IMR-90 (cell line): ENCODE measurements at regions not wholly inside any gene's neighbourhood (a gene's known extent, or its start where the extent isn't known, plus 50 kb on each side); places are given as distances from the start of the nearest gene placed in this dataset.
"Not testable (repeated sequence)": the region's sequence is repeated elsewhere in the genome, so short reads cannot be mapped to it uniquely, and the experiment has no call there.

Experiments
- ATAC-seq: fragments of 200-7000 bp; cut with Tn5 transposase; 2 replicates; pipeline ENCODE4 v1.9.1; 2020; ENCODE audit warnings: low read depth, mild to moderate bottlenecking, moderate library complexity
- BruUV-seq: library from RNA; stranded (reverse); fragments of 400-500 nt; replicated peaks from 2 replicates; lab custom pipeline; 2021; lab: Mats Ljungman, UMichigan
- CTCF ChIA-PET: fragments of 300-600 bp; formaldehyde crosslinking; extraction: SDS; loops from one replicate; lab custom pipeline; 2021; ENCODE audit warnings: antibody characterized with exemption; lab: Yijun Ruan, JAX
- POLR2A ChIA-PET: fragments of 300-600 bp; sonication (Branson Sonifier 250); formaldehyde crosslinking; loops from one replicate; lab custom pipeline; 2022; ENCODE audit warnings: antibody characterized with exemption; ENCODE audit not compliant: unreplicated experiment; lab: Charles Lee
- DNase-seq: peaks from one replicate; pipeline ENCODE4 v3.0.0; 2013
- H2AFZ ChIP-seq: replicated peaks from 2 replicates; pipeline ENCODE3; 2013; ENCODE audit warnings: low read length, mild to moderate bottlenecking; ENCODE audit not compliant: poor library complexity
- H2AK5ac ChIP-seq: 2 replicates; pipeline ENCODE4 v1.6.1; 2013; ENCODE audit warnings: low read depth, low read length, inconsistent platforms
- H2AK9ac ChIP-seq: replicated peaks from 2 replicates; pipeline ENCODE3; 2013; ENCODE audit warnings: mild to moderate bottlenecking, low read depth, low read length, moderate library complexity; ENCODE audit not compliant: poor library complexity
- H2BK120ac ChIP-seq: 2 replicates; pipeline ENCODE4 v1.6.1; 2013; ENCODE audit warnings: low read depth, low read length, inconsistent platforms
- H2BK15ac ChIP-seq: 3 replicates; pipeline ENCODE4 v1.6.1; 2013; ENCODE audit warnings: low read depth, low read length, inconsistent platforms
- H2BK20ac ChIP-seq: 2 replicates; pipeline ENCODE4 v1.6.1; 2013; ENCODE audit warnings: low read depth, mild to moderate bottlenecking, inconsistent platforms, low read length, moderate library complexity
- H2BK5ac ChIP-seq: 2 replicates; pipeline ENCODE4 v1.6.1; 2013; ENCODE audit warnings: mild to moderate bottlenecking, low read depth, low read length, inconsistent platforms; ENCODE audit not compliant: poor library complexity, severe bottlenecking
- H3K14ac ChIP-seq: replicated peaks from 2 replicates; pipeline ENCODE4 v1.6.1; 2013; ENCODE audit warnings: low read depth, low read length, inconsistent platforms
- H3K18ac ChIP-seq: 2 replicates; pipeline ENCODE4 v1.6.1; 2013; ENCODE audit warnings: low read depth, low read length, control low read depth
- H3K23ac ChIP-seq: 2 replicates; pipeline ENCODE4 v1.6.1; 2013; ENCODE audit warnings: low read depth, low read length, inconsistent platforms
- H3K27ac ChIP-seq: 2 replicates; pipeline ENCODE4 v1.5.1; 2013; ENCODE audit warnings: mild to moderate bottlenecking, control low read depth, low read length; ENCODE audit not compliant: insufficient read depth
- H3K27me3 ChIP-seq: 2 replicates; pipeline ENCODE4 v1.6.1; 2013; ENCODE audit warnings: low read length; ENCODE audit not compliant: control insufficient read depth, insufficient read depth
- H3K36me3 ChIP-seq: 2 replicates; pipeline ENCODE4 v1.6.1; 2013; ENCODE audit warnings: low read length, mixed read lengths; ENCODE audit not compliant: control insufficient read depth, insufficient read depth
- H3K4ac ChIP-seq: 2 replicates; pipeline ENCODE4 v1.6.1; 2013; ENCODE audit warnings: low read depth, low read length, inconsistent platforms
- H3K4me1 ChIP-seq: 2 replicates; pipeline ENCODE4 v1.6.1; 2013; ENCODE audit warnings: low read length, mixed read lengths; ENCODE audit not compliant: control insufficient read depth, insufficient read depth
- H3K4me2 ChIP-seq: 2 replicates; pipeline ENCODE4 v1.6.1; 2013; ENCODE audit warnings: low read depth, mild to moderate bottlenecking, control low read depth, low read length, moderate library complexity
- H3K4me3 ChIP-seq: 2 replicates; pipeline ENCODE4 v1.5.1; 2013; ENCODE audit warnings: low read depth, mild to moderate bottlenecking, control low read depth, low read length, moderate library complexity; ENCODE audit not compliant: insufficient read depth
- H3K56ac ChIP-seq: 2 replicates; pipeline ENCODE4 v1.6.1; 2013; ENCODE audit warnings: low read length, inconsistent platforms; ENCODE audit not compliant: insufficient read depth; ENCODE audit errors: extremely low read depth
- H3K79me1 ChIP-seq, 2 experiments: 2 replicates each; pipeline ENCODE4 v1.6.1; 2013; ENCODE audit warnings: low read length in 2 of 2, inconsistent platforms in 1 of 2, low read depth in 1 of 2
- H3K9ac ChIP-seq: 2 replicates; pipeline ENCODE4 v1.6.1; 2013; ENCODE audit warnings: low read depth, low read length, control low read depth
- H3K9me1 ChIP-seq: 2 replicates; pipeline ENCODE4 v1.6.1; 2013; ENCODE audit warnings: low read length, inconsistent platforms; ENCODE audit not compliant: insufficient read depth
- H3K9me3 ChIP-seq: 2 replicates; pipeline ENCODE4 v1.6.1; 2013; ENCODE audit warnings: low read length; ENCODE audit not compliant: control insufficient read depth, insufficient read depth
- H4K20me1 ChIP-seq: 2 replicates; pipeline ENCODE4 v1.6.1; 2013; ENCODE audit warnings: low read length, inconsistent platforms; ENCODE audit not compliant: insufficient read depth
- H4K5ac ChIP-seq: 2 replicates; pipeline ENCODE4 v1.6.1; 2013; ENCODE audit warnings: mild to moderate bottlenecking, low read depth, low read length, control low read depth
- H4K8ac ChIP-seq, 2 experiments: 2 replicates each; pipeline ENCODE4 v1.6.1; 2013; ENCODE audit warnings: low read depth in 2 of 2, low read length in 2 of 2, control low read depth in 1 of 2, inconsistent platforms in 1 of 2
- H4K91ac ChIP-seq: 2 replicates; pipeline ENCODE4 v1.6.1; 2013; ENCODE audit warnings: low read depth, low read length, inconsistent platforms; ENCODE audit not compliant: insufficient read depth
- FOS ChIP-seq: fragments of 150-350 bp; IDR thresholded peaks from 2 replicates; pipeline ENCODE4 v1.6.1; 2016; ENCODE audit warnings: low read depth, low read length
- MAFK ChIP-seq: IDR thresholded peaks from 2 replicates; pipeline ENCODE4 v1.6.1; 2012; ENCODE audit warnings: low read depth, low read length, improper control_type of control experiment
- MAZ ChIP-seq: IDR thresholded peaks from 2 replicates; pipeline ENCODE4 v1.6.1; 2012; ENCODE audit warnings: low read depth, mild to moderate bottlenecking, low read length, improper control_type of control experiment, moderate library complexity, borderline replicate concordance
- NFE2L2 ChIP-seq: fragments of 150-350 bp; IDR thresholded peaks from 2 replicates; pipeline ENCODE4 v1.6.1; 2016; ENCODE audit warnings: low read depth, mild to moderate bottlenecking, low read length
- POLR2A ChIP-seq: IDR thresholded peaks from 2 replicates; pipeline ENCODE4 v1.6.1; 2012; ENCODE audit warnings: mild to moderate bottlenecking, low read depth, low read length
- RFX5 ChIP-seq: IDR thresholded peaks from 2 replicates; pipeline ENCODE4 v1.8.0; 2012; ENCODE audit warnings: low read depth, mild to moderate bottlenecking, low read length, moderate library complexity
- SMC3 ChIP-seq: fragments of 150-350 bp; IDR thresholded peaks from 2 replicates; pipeline ENCODE4 v1.6.1; 2016; ENCODE audit warnings: low read depth, mild to moderate bottlenecking, antibody characterized with exemption, low read length, moderate library complexity
- WGBS, 2 experiments: methylation state at CpG; one replicate each; pipeline versions ENCODE4 v1.1.5 to v1.1.7; 2013; ENCODE audit warnings: missing lambda C conversion rate in 2 of 2; ENCODE audit not compliant: insufficient read length in 1 of 2; ENCODE audit errors: extremely low coverage in 2 of 2; 5-methylcytosine and 5-hydroxymethylcytosine counted together
- dilution Hi-C: fragments of 300-500 bp; cut with HindIII; formaldehyde crosslinking; loops from one replicate; pipeline ENCODE4 v1.14.3; 2018; ENCODE audit warnings: low sequenced_read_pairs; ENCODE audit not compliant: unreplicated experiment
- in situ Hi-C: fragments of 300-500 bp; cut with MboI; formaldehyde crosslinking; loops from 3 replicates; pipeline ENCODE4 v1.14.3; 2019; ENCODE audit warnings: low sequenced_read_pairs, inconsistent platforms, mixed read lengths
- intact Hi-C: fragments of 100-400 bp; cut with micrococcal nuclease; formaldehyde crosslinking; loops from 2 replicates; pipeline ENCODE4 v1.10.0; 2022
- TF ChIP-seq, protein P1 (sequence below): conservative IDR thresholded peaks from 2 replicates; pipeline ENCODE4 v1.5.1; 2012; ENCODE audit warnings: mild to moderate bottlenecking, low read depth, low read length, improper control_type of control experiment

DNA sequence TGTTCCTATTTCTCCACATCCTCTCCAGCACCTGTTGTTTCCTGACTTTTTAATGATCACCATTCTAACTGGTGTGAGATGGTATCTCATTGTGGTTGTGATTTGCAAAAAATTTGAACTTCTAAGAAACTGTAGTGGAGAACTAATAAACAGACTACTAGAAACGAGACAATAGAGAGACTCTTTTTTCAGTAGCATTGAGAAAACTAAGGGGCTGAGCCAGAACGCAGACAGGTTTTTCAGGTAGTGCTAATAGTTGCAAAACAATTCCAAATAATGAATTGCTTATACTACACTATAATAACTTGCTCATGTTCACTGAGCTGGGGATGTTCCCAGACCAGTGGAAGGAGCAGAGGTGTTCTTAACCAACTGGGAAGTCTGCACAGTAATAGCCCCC, 98.8 kb upstream of the DPH5 start:
- DNase-seq, result no peak

DNA sequence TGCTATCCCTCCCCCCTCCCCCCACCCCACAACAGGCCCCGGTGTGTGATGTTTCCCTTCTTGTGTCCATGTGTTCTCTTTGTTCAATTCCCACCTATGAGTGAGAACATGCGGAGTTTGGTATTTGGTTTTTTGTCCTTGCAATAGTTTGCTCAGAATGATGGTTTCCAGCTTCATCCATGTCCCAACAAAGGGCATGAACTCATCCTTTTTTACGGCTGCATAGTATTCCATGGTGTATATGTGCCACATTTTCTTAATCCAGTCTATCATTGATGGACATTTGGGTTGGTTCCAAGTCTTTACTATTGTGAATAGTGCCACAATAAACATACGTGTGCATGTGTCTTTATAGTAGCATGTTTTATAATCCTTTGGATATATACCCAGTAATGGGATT, 98.3 kb upstream of the DPH5 start:
- H3K9ac ChIP-seq, H3K27me3 ChIP-seq, BruUV-seq, H2BK15ac ChIP-seq, H4K91ac ChIP-seq, H3K27ac ChIP-seq, H2AFZ ChIP-seq, dilution Hi-C loops, H3K4me1 ChIP-seq, H2AK5ac ChIP-seq, POLR2A ChIA-PET, ATAC-seq, in situ Hi-C loops, H3K4me2 ChIP-seq, H4K8ac ChIP-seq, CTCF ChIA-PET, H3K56ac ChIP-seq, H3K9me3 ChIP-seq, H2AK9ac ChIP-seq, H3K14ac ChIP-seq, H3K4me3 ChIP-seq, H3K79me1 ChIP-seq, H3K18ac ChIP-seq, H2BK120ac ChIP-seq, H2BK20ac ChIP-seq, H3K23ac ChIP-seq, H2BK5ac ChIP-seq, H4K20me1 ChIP-seq, intact Hi-C loops, H3K9me1 ChIP-seq, H4K5ac ChIP-seq, H3K4ac ChIP-seq, DNase-seq, H3K36me3 ChIP-seq: not testable (repeated sequence)
- no CpG with 5 or more reads among the region's 4 CpGs for WGBS, 2 experiments

More for the DNA sequence above, 98.8 kb upstream of the DPH5 start:
- no peaks in the 10 kb centered on the region for H3K9me1 ChIP-seq
- POLR2A ChIA-PET, result no interaction called here
- TF ChIP-seq NFE2L2 (no peak), RFX5 (no peak), POLR2A (no peak), SMC3 (no peak), MAFK (no peak), FOS (no peak), MAZ (no peak)
- TF ChIP-seq, protein P1, sequence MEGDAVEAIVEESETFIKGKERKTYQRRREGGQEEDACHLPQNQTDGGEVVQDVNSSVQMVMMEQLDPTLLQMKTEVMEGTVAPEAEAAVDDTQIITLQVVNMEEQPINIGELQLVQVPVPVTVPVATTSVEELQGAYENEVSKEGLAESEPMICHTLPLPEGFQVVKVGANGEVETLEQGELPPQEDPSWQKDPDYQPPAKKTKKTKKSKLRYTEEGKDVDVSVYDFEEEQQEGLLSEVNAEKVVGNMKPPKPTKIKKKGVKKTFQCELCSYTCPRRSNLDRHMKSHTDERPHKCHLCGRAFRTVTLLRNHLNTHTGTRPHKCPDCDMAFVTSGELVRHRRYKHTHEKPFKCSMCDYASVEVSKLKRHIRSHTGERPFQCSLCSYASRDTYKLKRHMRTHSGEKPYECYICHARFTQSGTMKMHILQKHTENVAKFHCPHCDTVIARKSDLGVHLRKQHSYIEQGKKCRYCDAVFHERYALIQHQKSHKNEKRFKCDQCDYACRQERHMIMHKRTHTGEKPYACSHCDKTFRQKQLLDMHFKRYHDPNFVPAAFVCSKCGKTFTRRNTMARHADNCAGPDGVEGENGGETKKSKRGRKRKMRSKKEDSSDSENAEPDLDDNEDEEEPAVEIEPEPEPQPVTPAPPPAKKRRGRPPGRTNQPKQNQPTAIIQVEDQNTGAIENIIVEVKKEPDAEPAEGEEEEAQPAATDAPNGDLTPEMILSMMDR, result no peak
- no peak overlapping the region for H2BK120ac ChIP-seq
- no peak overlapping the region for H4K5ac ChIP-seq
- no peak overlapping the region for H2AK5ac ChIP-seq
- no peak overlapping the region for H2BK20ac ChIP-seq
- BruUV-seq, result no TSS peak
- H3K9ac ChIP-seq, result no peak overlapping the region
- H3K9me3 ChIP-seq, result no peaks in the 10 kb centered on the region
- no CpG with 5 or more reads among the region's 2 CpGs for WGBS, 2 experiments
- H2AK9ac ChIP-seq, result no peak overlapping the region
- H3K18ac ChIP-seq, result no peak overlapping the region
- no peak for ATAC-seq
- no peaks in the 10 kb centered on the region for H3K27me3 ChIP-seq
- H3K36me3 ChIP-seq, result no peaks in the 10 kb centered on the region
- dilution Hi-C loops, result no loop called here
- H3K79me1 ChIP-seq, result no peaks in the 10 kb centered on the region
- H4K20me1 ChIP-seq, result no peaks in the 10 kb centered on the region
- H2BK15ac ChIP-seq, result no peak overlapping the region
- H3K4ac ChIP-seq, result no peak overlapping the region
- no peak overlapping the region for H2AFZ ChIP-seq
- H3K27ac ChIP-seq, result no peak overlapping the region
- no peak overlapping the region for H3K56ac ChIP-seq
- intact Hi-C loops, result no loop called here
- no peak overlapping the region for H3K4me3 ChIP-seq
- H3K4me1 ChIP-seq, result no peaks in the 10 kb centered on the region
- H3K23ac ChIP-seq, result no peak overlapping the region
- no peak overlapping the region for H2BK5ac ChIP-seq
- no peak overlapping the region for H4K8ac ChIP-seq
- CTCF ChIA-PET, result interaction anchor here (1.3 kb wide), 1 partner anchor 51 kb away, joined by 3 read pairs; no protein-coding TSS in a partner anchor
- H4K91ac ChIP-seq, result no peak overlapping the region
- no peak overlapping the region for H3K4me2 ChIP-seq
- in situ Hi-C loops, result no loop called here
- no peak overlapping the region for H3K14ac ChIP-seq
